HG02885 (cell line): ENCODE measurements at regions not wholly inside any gene's neighbourhood (a gene's known extent, or its start where the extent isn't known, plus 50 kb on each side); places are given as distances from the start of the nearest gene placed in this dataset.

ENCODE experiments used
- ATAC-seq: cut with Tn5 transposase; IDR thresholded peaks from one replicate; pipeline ENCODE4 v1.9.1; 2021; ENCODE audit warnings: mild to moderate bottlenecking; ENCODE audit not compliant: unreplicated experiment, poor library complexity

- ATAC-seq: no peak
Measured at GRCh38 chr9:16128003-16128402, 575.2 kb downstream of the CCDC171 start.

GRCh38 chr9:16131264-16131663 is 578.4 kb downstream of the CCDC171 start:
- ATAC-seq: no peak

GRCh38 chr9:16132513-16132912 is 579.7 kb downstream of the CCDC171 start:
- no peak for ATAC-seq

- ATAC-seq: no peak
Measured at GRCh38 chr9:16133032-16133431, 580.2 kb downstream of the CCDC171 start.

- ATAC-seq: peak; percentile 90
Measured at GRCh38 chr9:16133556-16134227, 580.8 kb downstream of the CCDC171 start.

- ATAC-seq: no peak
Measured at GRCh38 chr9:16134351-16134750, 581.5 kb downstream of the CCDC171 start.

- ATAC-seq: no peak
Measured at GRCh38 chr9:16135968-16136367, 583.1 kb downstream of the CCDC171 start.

- no peak for ATAC-seq
Measured at GRCh38 chr9:16136451-16136850, 583.6 kb downstream of the CCDC171 start.

- ATAC-seq: no peak
Measured at GRCh38 chr9:16136961-16137360, 584.1 kb downstream of the CCDC171 start.

- ATAC-seq: no peak
Measured at GRCh38 chr9:16138561-16139491, 586.0 kb downstream of the CCDC171 start.

GRCh38 chr9:16139774-16140173 is 586.9 kb downstream of the CCDC171 start:
- no peak for ATAC-seq

- ATAC-seq: no peak
Measured at GRCh38 chr9:16143310-16143709, 590.5 kb downstream of the CCDC171 start.

- no peak for ATAC-seq
Measured at GRCh38 chr9:16143947-16144890, 591.4 kb downstream of the CCDC171 start.

- no peak for ATAC-seq
Measured at GRCh38 chr9:16145196-16145950, 592.5 kb downstream of the CCDC171 start.

- ATAC-seq: no peak
Measured at GRCh38 chr9:16147726-16148125, 594.9 kb downstream of the CCDC171 start.

- ATAC-seq: no peak
Measured at GRCh38 chr9:16150501-16150900, 597.7 kb downstream of the CCDC171 start.

- ATAC-seq: no peak
Measured at GRCh38 chr9:16150938-16151650, 598.3 kb downstream of the CCDC171 start.

- ATAC-seq: no peak
Measured at GRCh38 chr9:16152276-16153101, 599.6 kb downstream of the CCDC171 start.
